PC-3 (cell line): ENCODE measurements at regions not wholly inside any gene's neighbourhood (a gene's known extent, or its start where the extent isn't known, plus 50 kb on each side); places are given as distances from the start of the nearest gene placed in this dataset.

Experiments
- ATAC-seq: fragments of 200-7000 bp; cut with Tn5 transposase; 2 replicates; pipeline ENCODE4 v1.9.1; 2020; ENCODE audit warnings: mild to moderate bottlenecking, moderate library complexity
- BruUV-seq: library from RNA; stranded (reverse); fragments of 400-500 nt; replicated peaks from 2 replicates; lab custom pipeline; 2021; lab: Mats Ljungman, UMichigan
- CTCF ChIA-PET: fragments of 300-600 bp; sonication (Branson Sonifier 250); formaldehyde crosslinking; loops from one replicate; lab custom pipeline; 2022; ENCODE audit warnings: antibody characterized with exemption; lab: Charles Lee
- POLR2A ChIA-PET: fragments of 300-600 bp; sonication (Branson Sonifier 250); formaldehyde crosslinking; loops from one replicate; lab custom pipeline; 2022; ENCODE audit warnings: antibody characterized with exemption; ENCODE audit not compliant: unreplicated experiment; lab: Charles Lee
- DNase-seq: peaks from one replicate; pipeline ENCODE4 v3.0.0-alpha.2; 2015
- H2AFZ ChIP-seq: fragments of 300-600 bp; sonication (generic); 2 replicates; pipeline ENCODE4 v1.6.0; 2016; ENCODE audit warnings: antibody characterized with exemption, low read length
- H3F3A ChIP-seq: fragments of 300-600 bp; sonication (generic); one replicate; pipeline ENCODE4 v1.6.0; 2017; ENCODE audit warnings: antibody characterized with exemption, low read length, control low read depth, mild to moderate bottlenecking; ENCODE audit not compliant: unreplicated experiment
- H3K27ac ChIP-seq: fragments of 300-600 bp; sonication (generic); 2 replicates; pipeline ENCODE4 v1.5.1; 2016; ENCODE audit warnings: mild to moderate bottlenecking, low read length
- H3K27me3 ChIP-seq: fragments of 300-600 bp; sonication (generic); 2 replicates; pipeline ENCODE4 v1.6.1; 2016; ENCODE audit warnings: low read length, mixed read lengths
- H3K36me3 ChIP-seq: fragments of 300-600 bp; sonication (generic); 2 replicates; pipeline ENCODE4 v1.6.1; 2016; ENCODE audit warnings: low read depth, mixed run types, low read length, mixed read lengths
- H3K4me1 ChIP-seq: fragments of 300-600 bp; sonication (generic); 2 replicates; pipeline ENCODE4 v1.5.1; 2016; ENCODE audit warnings: low read length; ENCODE audit not compliant: insufficient read depth
- H3K4me2 ChIP-seq: fragments of 300-600 bp; sonication (generic); 2 replicates; pipeline ENCODE4 v1.6.0; 2016; ENCODE audit warnings: low read length
- H3K4me3 ChIP-seq: fragments of 300-600 bp; sonication (generic); 2 replicates; pipeline ENCODE4 v1.5.1; 2016; ENCODE audit warnings: mild to moderate bottlenecking, low read length, mixed read lengths
- H3K79me2 ChIP-seq: fragments of 300-600 bp; sonication (generic); 2 replicates; pipeline ENCODE4 v1.6.1; 2017; ENCODE audit warnings: low read length, mixed read lengths
- H3K9ac ChIP-seq: fragments of 300-600 bp; sonication (generic); 2 replicates; pipeline ENCODE4 v1.6.0; 2016; ENCODE audit warnings: mild to moderate bottlenecking, low read length
- H3K9me2 ChIP-seq: fragments of 300-600 bp; sonication (generic); replicated peaks from 2 replicates; pipeline ENCODE4 v1.6.1; 2016; ENCODE audit warnings: mixed run types, low read length, mixed read lengths
- H3K9me3 ChIP-seq: fragments of 300-600 bp; sonication (generic); 2 replicates; pipeline ENCODE4 v1.6.1; 2016; ENCODE audit warnings: low read length, mixed read lengths
- H4K20me1 ChIP-seq: fragments of 300-600 bp; sonication (generic); 2 replicates; pipeline ENCODE4 v1.6.1; 2016; ENCODE audit warnings: low read length, mixed read lengths
- EZH2 ChIP-seq: fragments of 300-600 bp; sonication (generic); IDR thresholded peaks from one replicate; pipeline ENCODE4 v1.6.1; 2017; ENCODE audit warnings: antibody characterized with exemption, mild to moderate bottlenecking, low read length; ENCODE audit not compliant: unreplicated experiment
- EZH2phosphoT487 ChIP-seq: fragments of 300-600 bp; sonication (generic); IDR thresholded peaks from 2 replicates; pipeline ENCODE4 v1.6.1; 2018; ENCODE audit warnings: mild to moderate bottlenecking, antibody characterized with exemption, low read length, borderline replicate concordance
- intact Hi-C: fragments of 100-400 bp; cut with micrococcal nuclease; formaldehyde crosslinking; loops from 2 replicates; pipeline ENCODE4 v1.9.0; 2023
- TF ChIP-seq, protein P1 (sequence below): fragments of 300-600 bp; sonication (generic); conservative IDR thresholded peaks from 2 replicates; pipeline ENCODE4 v1.5.1; 2017; ENCODE audit warnings: antibody characterized with exemption, low read depth, mild to moderate bottlenecking, low read length

- Histone ChIP-seq H3K9me3 (no peaks in the 10 kb centered on the region), H3K9ac (no peak overlapping the region), H4K20me1 (no peaks in the 10 kb centered on the region), H3K4me2 (no peak overlapping the region), H3K79me2 (no peaks in the 10 kb centered on the region), H2AFZ (no peak overlapping the region), H3K27me3 (no peaks in the 10 kb centered on the region), H3K4me1 (no peaks in the 10 kb centered on the region), H3F3A (no peaks in the 10 kb centered on the region), H3K9me2 (no peaks in the 10 kb centered on the region), H3K4me3 (no peak overlapping the region), H3K27ac (no peak overlapping the region), H3K36me3 (no peaks in the 10 kb centered on the region)
- intact Hi-C loops = no loop called here
- BruUV-seq = no TSS peak
- no peak for TF ChIP-seq EZH2phosphoT487
- no peak for TF ChIP-seq EZH2
- TF ChIP-seq, protein P1, sequence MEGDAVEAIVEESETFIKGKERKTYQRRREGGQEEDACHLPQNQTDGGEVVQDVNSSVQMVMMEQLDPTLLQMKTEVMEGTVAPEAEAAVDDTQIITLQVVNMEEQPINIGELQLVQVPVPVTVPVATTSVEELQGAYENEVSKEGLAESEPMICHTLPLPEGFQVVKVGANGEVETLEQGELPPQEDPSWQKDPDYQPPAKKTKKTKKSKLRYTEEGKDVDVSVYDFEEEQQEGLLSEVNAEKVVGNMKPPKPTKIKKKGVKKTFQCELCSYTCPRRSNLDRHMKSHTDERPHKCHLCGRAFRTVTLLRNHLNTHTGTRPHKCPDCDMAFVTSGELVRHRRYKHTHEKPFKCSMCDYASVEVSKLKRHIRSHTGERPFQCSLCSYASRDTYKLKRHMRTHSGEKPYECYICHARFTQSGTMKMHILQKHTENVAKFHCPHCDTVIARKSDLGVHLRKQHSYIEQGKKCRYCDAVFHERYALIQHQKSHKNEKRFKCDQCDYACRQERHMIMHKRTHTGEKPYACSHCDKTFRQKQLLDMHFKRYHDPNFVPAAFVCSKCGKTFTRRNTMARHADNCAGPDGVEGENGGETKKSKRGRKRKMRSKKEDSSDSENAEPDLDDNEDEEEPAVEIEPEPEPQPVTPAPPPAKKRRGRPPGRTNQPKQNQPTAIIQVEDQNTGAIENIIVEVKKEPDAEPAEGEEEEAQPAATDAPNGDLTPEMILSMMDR = no peak
- ChIA-PET CTCF (no interaction called here), POLR2A (no interaction called here)
- ATAC-seq (no peak), DNase-seq (no peak)
Observed at GRCh38 chr3:163927521-163927920, 1150.8 kb downstream of the SI start.

GRCh38 chr3:163924600-163924999 is 1153.7 kb downstream of the SI start:
- no peaks in the 10 kb centered on the region for H4K20me1 ChIP-seq
- ChIA-PET CTCF (no interaction called here), POLR2A (no interaction called here)
- H3K9me2 ChIP-seq = no peaks in the 10 kb centered on the region
- no TSS peak for BruUV-seq
- H3F3A ChIP-seq = no peaks in the 10 kb centered on the region
- H3K79me2 ChIP-seq = no peaks in the 10 kb centered on the region
- H3K9me3 ChIP-seq = no peaks in the 10 kb centered on the region
- ATAC-seq = no peak
- no peaks in the 10 kb centered on the region for H3K36me3 ChIP-seq
- H2AFZ ChIP-seq = no peak overlapping the region
- no peak overlapping the region for H3K4me3 ChIP-seq
- H3K27me3 ChIP-seq = no peaks in the 10 kb centered on the region
- no peak overlapping the region for H3K9ac ChIP-seq
- intact Hi-C loops = no loop called here
- TF ChIP-seq, protein P1 = no peak
- TF ChIP-seq EZH2 = no peak
- TF ChIP-seq EZH2phosphoT487 = no peak
- H3K4me2 ChIP-seq = peak overlapping the region; percentile 15; the same call in 1 of the 2 replicates
- no peak overlapping the region for H3K27ac ChIP-seq
- no peak for DNase-seq
- no peaks in the 10 kb centered on the region for H3K4me1 ChIP-seq

DNA sequence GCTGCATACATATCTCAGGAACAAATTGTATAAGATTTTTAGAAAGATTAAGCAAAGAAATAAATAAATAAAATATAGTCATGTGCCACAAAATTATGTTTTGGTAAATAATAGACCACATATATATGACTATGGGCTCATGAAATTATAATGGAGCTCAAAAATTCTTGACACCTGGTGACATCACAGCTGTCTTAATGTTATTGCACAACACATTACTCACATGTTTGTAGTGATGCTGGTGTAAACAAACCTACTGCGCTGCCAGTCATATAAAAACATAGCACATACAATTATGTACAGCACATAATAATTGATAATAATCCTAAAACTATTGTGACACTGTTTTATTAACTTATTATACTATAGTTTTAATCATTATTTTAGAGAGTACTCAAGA is 1159.1 kb downstream of the SI start:
- intact Hi-C loops = loop anchor here (10.0 kb wide), 1 partner anchor 1266 kb away; no protein-coding TSS in a partner anchor
- no peak overlapping the region for H2AFZ ChIP-seq
- no peak overlapping the region for H3K4me2 ChIP-seq
- no peaks in the 10 kb centered on the region for H3F3A ChIP-seq
- H3K36me3 ChIP-seq = no peaks in the 10 kb centered on the region
- ChIA-PET CTCF (interaction anchor here (0.5 kb wide), 1 partner anchor 675 kb away, joined by 3 read pairs; no protein-coding TSS in a partner anchor), POLR2A (no interaction called here)
- H4K20me1 ChIP-seq = no peaks in the 10 kb centered on the region
- no peak overlapping the region for H3K27ac ChIP-seq
- H3K4me1 ChIP-seq = no peaks in the 10 kb centered on the region
- no TSS peak for BruUV-seq
- H3K4me3 ChIP-seq = no peak overlapping the region
- no peaks in the 10 kb centered on the region for H3K27me3 ChIP-seq
- TF ChIP-seq EZH2phosphoT487 (no peak), EZH2 (no peak)
- TF ChIP-seq, protein P1 = no peak
- H3K79me2 ChIP-seq = no peaks in the 10 kb centered on the region
- H3K9me2 ChIP-seq = no peaks in the 10 kb centered on the region
- H3K9ac ChIP-seq = no peak overlapping the region
- no peak for ATAC-seq
- DNase-seq = no peak
- no peaks in the 10 kb centered on the region for H3K9me3 ChIP-seq
